ENCODE measurements at regions not wholly inside any gene's neighbourhood (a gene's known extent, or its start where the extent isn't known, plus 50 kb on each side); places are given as distances from the start of the nearest gene placed in this dataset.
A peak's percentile ranks its signal among the peaks of the same experiment; 100 is the strongest.

DNA sequence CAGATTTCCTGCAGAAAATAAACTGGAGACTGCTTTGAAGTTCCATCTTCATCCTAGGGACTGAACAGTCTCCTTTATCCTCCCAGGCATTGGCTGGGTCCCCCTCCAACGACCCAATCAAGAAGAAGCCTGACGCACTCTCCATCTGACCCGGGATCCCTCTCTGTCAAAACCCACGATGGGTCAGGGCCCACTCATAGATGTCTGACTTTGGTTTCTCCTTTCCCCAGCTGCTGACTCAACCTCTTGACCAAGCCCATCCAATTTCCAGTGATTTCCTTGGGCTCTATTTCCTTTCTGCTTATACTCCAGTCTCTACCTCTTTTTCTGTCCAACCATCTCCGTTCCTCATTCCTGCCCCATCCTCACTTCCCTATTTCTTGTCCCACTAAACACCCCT lies 189.7 kb downstream of the MIAT start:
- peak; percentile 6 to 24 (median 13) for DNase-seq

- DNase-seq: no peak
Measured at GRCh38 chr22:26847816-26848215, 190.4 kb downstream of the MIAT start.

- DNase-seq: no peak
Measured at GRCh38 chr22:26848244-26848920, 191.0 kb downstream of the MIAT start.

DNA sequence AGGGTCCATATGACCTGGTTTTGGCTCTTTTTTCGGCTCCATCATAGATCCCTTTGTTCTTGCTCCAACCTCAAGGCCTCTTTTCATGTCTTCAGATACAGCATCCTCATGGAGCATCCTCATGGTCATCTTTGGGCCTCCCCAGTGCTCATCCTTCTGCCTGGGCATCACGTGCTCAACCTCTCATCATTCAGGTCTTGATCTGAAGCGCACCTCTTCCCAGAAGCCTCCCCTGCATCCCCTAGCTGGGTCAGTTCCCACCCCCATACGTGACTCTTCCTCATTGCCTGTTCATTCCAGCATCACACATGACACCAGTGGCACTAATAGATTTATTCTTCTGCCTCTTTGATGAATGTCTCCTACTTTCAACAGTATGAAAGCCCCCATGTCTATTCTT lies 192.2 kb downstream of the MIAT start:
- no peak for DNase-seq

DNA sequence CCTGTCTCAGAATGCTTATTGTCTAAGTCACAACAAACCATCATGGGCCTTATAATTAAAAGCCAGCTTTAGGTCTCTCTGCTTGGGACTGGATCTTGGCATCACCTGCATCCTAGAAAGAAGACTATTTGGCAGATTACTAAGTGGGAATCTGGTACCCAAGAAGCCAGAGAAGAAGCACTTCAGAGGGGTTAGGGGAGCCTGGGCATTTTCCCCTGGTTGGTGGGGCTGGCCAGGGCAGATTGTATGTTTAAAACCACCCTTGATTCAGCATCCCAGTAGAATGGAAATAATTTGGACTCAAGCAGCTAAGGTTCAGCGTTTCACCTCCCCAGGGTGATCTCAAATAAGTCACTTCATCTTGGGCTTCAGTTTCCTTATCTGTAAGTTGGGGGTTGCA lies 193.7 kb downstream of the MIAT start:
- no peak for DNase-seq

- no peak for DNase-seq
Measured at GRCh38 chr22:26852176-26852575, 194.8 kb downstream of the MIAT start.

DNA sequence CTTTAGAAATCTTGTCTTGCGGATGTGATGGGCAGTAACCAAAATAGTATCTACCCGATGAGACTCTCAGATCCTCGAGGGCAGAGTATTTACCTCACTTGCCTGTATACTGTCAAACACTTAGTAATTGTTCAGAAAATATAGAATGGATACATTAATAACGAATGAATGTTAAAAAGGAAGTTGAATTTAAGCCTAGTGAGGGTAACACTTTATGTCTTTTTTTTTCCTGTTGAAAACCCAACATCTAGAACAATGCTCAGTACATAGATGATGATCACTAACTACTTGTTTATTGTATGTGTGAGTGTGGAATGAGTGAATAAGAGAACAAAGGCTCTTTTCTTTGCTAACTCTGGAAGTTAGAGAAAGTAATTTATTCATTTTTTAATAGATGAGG lies 195.7 kb downstream of the MIAT start:
- no peak for DNase-seq

- no peak for DNase-seq
Measured at GRCh38 chr22:26853495-26853894, 196.1 kb downstream of the MIAT start.

GRCh38 chr22:26857169-26857568 lies 199.8 kb downstream of the MIAT start:
- DNase-seq: no peak

GRCh38 chr22:26860301-26860700 lies 202.9 kb downstream of the MIAT start:
- no peak for DNase-seq

DNA sequence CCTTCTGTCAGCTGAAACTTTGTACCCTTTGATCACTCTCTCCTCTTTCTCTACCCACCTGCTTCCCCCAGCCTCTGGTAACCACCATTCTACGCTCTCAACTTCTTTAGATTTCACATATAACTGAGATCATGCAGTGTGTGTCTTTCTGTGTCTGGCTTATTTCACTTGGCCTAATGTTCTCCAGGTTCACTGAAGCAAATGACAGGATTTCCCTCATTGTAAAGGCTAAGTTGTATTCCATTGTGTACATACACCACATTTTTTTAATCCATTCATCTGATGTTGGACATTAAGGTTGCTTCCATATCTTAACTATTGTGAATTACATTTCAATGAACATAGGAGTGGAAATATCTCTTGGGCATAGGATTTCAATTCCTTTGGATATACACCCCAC lies 207.6 kb downstream of the MIAT start:
- no peak for DNase-seq

GRCh38 chr22:26883393-26883792 lies 226.0 kb downstream of the MIAT start:
- DNase-seq: no peak

DNA sequence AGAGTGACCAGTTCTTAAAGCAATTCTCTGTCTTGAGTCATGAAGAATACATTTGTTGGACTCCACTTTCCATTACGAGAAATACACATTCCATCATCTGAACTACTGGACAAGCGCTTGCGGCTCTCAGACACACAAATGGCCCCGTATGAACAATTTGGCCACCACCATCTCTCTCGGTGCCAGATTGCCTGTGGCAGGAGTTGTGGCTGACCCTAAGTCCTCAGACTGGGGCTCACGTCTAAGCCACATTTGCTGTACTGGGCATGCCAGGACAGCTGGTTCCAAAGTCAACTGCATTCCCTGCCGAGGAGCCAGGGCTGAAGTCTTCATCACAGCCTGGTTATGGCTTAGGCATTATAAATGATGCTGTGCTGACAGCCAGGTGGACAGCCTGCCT lies 227.5 kb downstream of the MIAT start:
- no peak for DNase-seq

- no peak for DNase-seq
Measured at GRCh38 chr22:26885441-26886261, 228.3 kb downstream of the MIAT start.

DNA sequence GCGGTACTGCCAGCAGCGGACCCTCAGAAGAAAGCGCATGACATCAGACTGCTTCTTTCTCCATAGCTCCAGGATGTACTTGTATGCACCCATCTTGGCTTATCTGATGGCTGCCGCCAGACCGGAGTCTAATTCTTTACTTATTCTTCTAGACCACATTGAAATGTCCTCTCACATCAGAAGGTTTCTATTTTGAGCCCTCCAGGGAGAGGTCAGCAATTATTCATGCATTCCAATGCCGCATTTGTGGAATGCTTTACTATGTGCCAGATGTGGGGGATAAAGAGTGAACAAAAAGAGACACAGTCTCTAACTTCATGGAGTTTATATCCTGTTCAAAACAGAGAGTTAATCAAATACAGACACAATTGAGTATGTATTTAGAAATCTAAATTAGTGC lies 230.1 kb downstream of the MIAT start:
- DNase-seq: no peak

DNA sequence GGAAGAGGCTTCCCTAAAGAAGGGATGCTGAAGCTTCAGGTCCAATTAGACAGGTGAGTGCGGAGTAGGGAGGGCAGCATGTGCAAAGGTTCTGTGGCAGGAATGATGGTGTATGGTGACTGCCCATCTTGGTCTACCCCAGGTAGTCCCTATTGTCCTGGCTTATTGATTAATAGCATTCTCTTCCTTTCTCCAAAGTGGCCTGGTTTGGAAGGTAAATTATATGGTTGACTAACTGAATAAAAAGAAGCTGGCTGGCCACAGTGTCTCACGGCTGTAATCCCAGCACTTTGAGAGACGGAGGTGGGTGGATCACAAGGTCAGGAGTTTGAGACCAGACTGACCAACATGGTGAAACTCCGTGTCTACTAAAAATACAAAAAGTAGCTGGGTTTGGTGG lies 230.5 kb downstream of the MIAT start:
- no peak for DNase-seq

GRCh38 chr22:26888887-26889286 lies 231.5 kb downstream of the MIAT start:
- DNase-seq: no peak

DNA sequence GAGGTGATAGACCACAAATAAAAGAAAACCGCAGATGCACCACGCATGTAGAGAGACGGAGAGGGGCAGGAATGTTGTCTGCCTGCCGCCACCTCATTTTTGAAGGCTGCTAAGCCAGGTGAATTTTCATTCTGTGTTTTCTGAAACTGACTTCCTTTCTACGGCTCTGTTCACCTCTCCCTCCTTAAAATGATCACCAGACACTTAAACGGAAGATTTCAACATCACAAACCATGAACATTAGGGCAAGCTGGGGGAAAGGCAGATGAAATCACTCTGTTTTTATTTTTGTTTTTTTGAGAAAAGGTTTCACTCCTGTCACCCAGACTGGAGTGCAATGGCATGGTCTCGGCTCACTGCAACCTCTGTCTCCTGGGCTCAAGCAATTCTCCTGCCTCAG lies 232.4 kb downstream of the MIAT start:
- DNase-seq: no peak

DNA sequence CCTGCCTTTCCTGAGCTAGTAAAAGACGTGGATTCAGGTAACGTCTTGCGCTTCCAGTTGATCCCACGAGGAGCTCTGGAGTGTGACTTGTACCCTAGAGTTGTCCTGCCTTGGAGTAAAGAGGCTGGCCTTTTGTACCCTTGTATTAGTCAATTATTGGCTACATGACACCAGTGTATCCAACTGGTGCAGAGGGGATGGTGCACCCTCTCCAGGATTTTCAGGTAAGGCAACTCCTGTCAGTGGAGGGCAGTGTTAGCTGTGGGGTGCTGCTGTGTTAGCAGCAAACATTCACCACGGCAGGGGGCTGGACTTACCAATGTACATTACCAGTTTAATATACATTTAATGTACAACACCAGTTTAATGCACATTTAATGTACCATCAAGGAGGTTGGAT lies 233.5 kb downstream of the MIAT start:
- no peak for DNase-seq

DNA sequence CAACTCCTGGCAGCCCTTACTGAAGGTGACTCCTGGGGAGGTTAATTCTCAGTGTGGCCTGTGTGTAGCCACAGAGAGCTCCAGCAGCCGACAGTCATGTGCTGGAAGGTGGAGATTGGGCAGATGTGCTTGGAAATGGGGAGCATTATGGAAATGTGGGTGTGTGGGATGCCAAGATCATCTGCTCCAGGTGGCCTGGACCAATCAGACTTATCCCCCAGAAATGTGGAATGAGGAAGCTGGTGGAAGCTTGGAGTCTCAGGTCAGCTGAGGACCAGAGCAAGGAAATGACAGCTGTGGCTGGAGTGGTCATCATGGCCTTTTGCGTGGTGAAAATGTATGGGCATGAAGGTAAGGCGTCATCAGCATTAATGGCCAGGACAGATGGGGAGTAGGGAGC lies 234.0 kb downstream of the MIAT start:
- DNase-seq: no peak

GRCh38 chr22:26892166-26893041 lies 235.0 kb downstream of the MIAT start:
- peak in 1 of 3 donors; percentile 7 for DNase-seq

DNA sequence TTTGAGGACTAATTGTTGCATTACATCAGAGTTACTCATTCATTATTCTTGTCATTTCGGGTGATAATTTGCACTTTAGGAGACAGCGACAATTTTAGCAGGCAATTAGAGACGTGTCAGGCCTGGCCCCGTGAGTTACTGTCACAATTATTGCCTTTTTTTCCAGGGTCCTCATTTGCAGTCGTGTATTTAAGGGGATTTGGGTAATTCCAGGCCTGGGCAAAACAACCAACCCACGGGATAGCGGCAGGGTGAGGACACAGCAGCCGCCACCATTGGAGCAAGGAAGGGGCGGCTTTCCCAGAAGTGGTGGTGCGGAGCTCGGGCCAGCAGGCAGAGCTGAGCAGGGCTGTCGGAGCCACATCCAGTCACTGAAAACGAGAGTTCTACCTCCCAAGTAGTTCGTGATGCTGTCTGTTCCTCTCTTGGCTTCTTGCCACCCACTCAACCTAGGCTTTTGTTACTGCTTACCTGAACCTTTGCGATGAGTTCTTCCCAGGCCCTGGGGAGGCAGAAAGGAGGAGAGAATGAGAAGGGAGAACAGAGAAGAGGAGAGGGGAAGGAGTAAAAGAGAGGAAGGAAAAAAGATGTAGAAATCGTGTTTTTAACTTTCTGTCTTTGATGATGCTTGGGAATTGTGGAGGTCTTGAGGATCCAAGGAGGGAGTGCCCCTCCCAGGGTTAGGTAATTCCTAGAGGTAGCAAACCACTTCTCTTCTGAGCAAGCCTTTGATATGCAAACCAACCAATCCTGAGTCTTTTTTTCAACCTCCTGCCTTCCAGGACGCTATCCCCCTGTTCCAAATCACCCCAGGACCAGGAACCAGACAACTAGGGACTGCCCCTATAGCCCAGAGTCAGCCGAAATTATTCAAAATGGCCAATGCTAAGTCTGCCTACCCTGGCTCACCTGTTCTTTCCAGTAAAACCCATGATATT lies 236.1 kb downstream of the MIAT start:
- DNase-seq: no peak

All from suppressor macrophage treated with lipopolysaccharide for 1 hour (primary cell).